Astrocyte of the spinal cord (primary cell): ENCODE measurements at regions not wholly inside any gene's neighbourhood (a gene's known extent, or its start where the extent isn't known, plus 50 kb on each side); places are given as distances from the start of the nearest gene placed in this dataset.
"Not testable (repeated sequence)": the region's sequence is repeated elsewhere in the genome, so short reads cannot be mapped to it uniquely, and the experiment has no call there.

Source experiments
- DNase-seq: peaks from one replicate; pipeline ENCODE4 v3.0.0; 2011; ENCODE audit warnings: low read depth, low spot score
- H3K4me3 ChIP-seq: 2 replicates; pipeline ENCODE4 v1.5.1; 2011; ENCODE audit warnings: low read depth, mild to moderate bottlenecking, low read length, moderate library complexity
- CTCF ChIP-seq: IDR thresholded peaks from 2 replicates; pipeline ENCODE4 v1.5.1; 2012; ENCODE audit warnings: low read depth, mild to moderate bottlenecking, low read length, inconsistent platforms
- in situ Hi-C: cut with HindIII; loops from 2 replicates; pipeline ENCODE4 v1.10.0; 2017; ENCODE audit warnings: low sequenced_read_pairs

- DNase-seq = no peak
- no peak for TF ChIP-seq CTCF
- in situ Hi-C loops = no loop called here
- H3K4me3 ChIP-seq = no peak overlapping the region
These were observed 356.0 kb upstream of the KIF2B start for GRCh38 chr17:53466733-53467132.

GRCh38 chr17:53464396-53464795, 358.3 kb upstream of the KIF2B start:
- in situ Hi-C loops, DNase-seq, H3K4me3 ChIP-seq: not testable (repeated sequence)

- no peak for TF ChIP-seq CTCF
- DNase-seq = no peak
- no peak overlapping the region for H3K4me3 ChIP-seq
- in situ Hi-C loops = no loop called here
These were observed 359.4 kb upstream of the KIF2B start for GRCh38 chr17:53463363-53463762.

- no peak overlapping the region for H3K4me3 ChIP-seq
- DNase-seq = peak; percentile 36
- no peak for TF ChIP-seq CTCF
- in situ Hi-C loops = no loop called here
These were observed 360.3 kb upstream of the KIF2B start for GRCh38 chr17:53462393-53462811.

- in situ Hi-C loops, DNase-seq, H3K4me3 ChIP-seq: not testable (repeated sequence)
These were observed 366.8 kb upstream of the KIF2B start for GRCh38 chr17:53455943-53456342.

- no peak for TF ChIP-seq CTCF
- no peak overlapping the region for H3K4me3 ChIP-seq
- DNase-seq = no peak
- in situ Hi-C loops = no loop called here
These were observed 368.4 kb upstream of the KIF2B start for GRCh38 chr17:53454337-53454736.

- in situ Hi-C loops = no loop called here
- no peak overlapping the region for H3K4me3 ChIP-seq
- DNase-seq = no peak
- TF ChIP-seq CTCF = no peak
These were observed 373.4 kb upstream of the KIF2B start for GRCh38 chr17:53449324-53449723.

GRCh38 chr17:53428913-53429312, 393.8 kb upstream of the KIF2B start:
- no peak overlapping the region for H3K4me3 ChIP-seq
- no peak for DNase-seq
- no peak for TF ChIP-seq CTCF
- in situ Hi-C loops = no loop called here
